Common myeloid progenitor, CD34-positive (primary cell): ENCODE measurements at regions not wholly inside any gene's neighbourhood (a gene's known extent, or its start where the extent isn't known, plus 50 kb on each side); places are given as distances from the start of the nearest gene placed in this dataset.

Experiments used
- CTCF ChIA-PET: fragments of 350-600 bp; sonication (Branson Sonifier 250); formaldehyde crosslinking; loops from one replicate; lab custom pipeline; 2021; ENCODE audit warnings: antibody characterized with exemption; lab: Charles Lee
- POLR2A ChIA-PET: fragments of 350-600 bp; sonication (Branson Sonifier 250); formaldehyde crosslinking; loops from one replicate; lab custom pipeline; 2021; ENCODE audit warnings: antibody characterized with exemption; lab: Charles Lee
- DNase-seq, 3 donors: peaks; one replicate each; pipeline versions ENCODE4 v3.0.0 to v3.0.0-alpha.2; 2013
- H3K27ac ChIP-seq, 2 experiments: 1 replicate in 1 of 2; 2 replicates in 1 of 2; pipeline ENCODE4 v1.7.0; 2013; ENCODE audit warnings: inconsistent platforms in 2 of 2, low read length in 2 of 2, mild to moderate bottlenecking in 2 of 2, low read depth in 1 of 2, moderate library complexity in 1 of 2; ENCODE audit not compliant: severe bottlenecking in 2 of 2, insufficient read depth in 1 of 2, poor library complexity in 1 of 2
- H3K27me3 ChIP-seq, 5 experiments: replicated peaks in 2 of 5; 1 replicate in 3 of 5; 2 replicates in 2 of 5; pipeline versions ENCODE4 v1.6.1 to v1.7.0; 2013; ENCODE audit warnings: low read length in 4 of 5, mild to moderate bottlenecking in 2 of 5, moderate library complexity in 2 of 5, inconsistent platforms in 1 of 5; ENCODE audit not compliant: insufficient read depth in 5 of 5, control insufficient read depth in 4 of 5
- H3K36me3 ChIP-seq, 4 experiments: 1 replicate in 2 of 4; 2 replicates in 2 of 4; pipeline versions ENCODE4 v1.6.1 to v1.7.0; 2013; ENCODE audit warnings: low read length in 3 of 4, control low read depth in 1 of 4, mild to moderate bottlenecking in 1 of 4; ENCODE audit not compliant: control insufficient read depth in 4 of 4, insufficient read depth in 4 of 4
- H3K4me1 ChIP-seq, 4 experiments: 1 replicate in 3 of 4; 2 replicates in 1 of 4; pipeline versions ENCODE4 v1.6.1 to v1.7.1; 2013; ENCODE audit warnings: low read length in 3 of 4, mild to moderate bottlenecking in 3 of 4, control low read depth in 1 of 4, inconsistent platforms in 1 of 4, moderate library complexity in 1 of 4; ENCODE audit not compliant: control insufficient read depth in 4 of 4, insufficient read depth in 4 of 4; ENCODE audit errors: control extremely low read depth in 1 of 4
- H3K4me3 ChIP-seq, 7 experiments: 1 replicate in 4 of 7; 2 replicates in 3 of 7; pipeline versions ENCODE4 v1.5.1 to v1.7.0; 2013; ENCODE audit warnings: mild to moderate bottlenecking in 7 of 7, low read length in 6 of 7, moderate library complexity in 6 of 7, inconsistent platforms in 2 of 7, low read depth in 2 of 7, control low read depth in 1 of 7; ENCODE audit not compliant: insufficient read depth in 4 of 7, control insufficient read depth in 1 of 7; ENCODE audit errors: extremely low read depth in 1 of 7
- H3K9me3 ChIP-seq, 5 experiments: 1 replicate in 4 of 5; 2 replicates in 1 of 5; pipeline versions ENCODE4 v1.6.1 to v1.7.1; 2013; ENCODE audit warnings: low read length in 4 of 5, mild to moderate bottlenecking in 2 of 5, inconsistent platforms in 1 of 5, low read depth in 1 of 5, moderate library complexity in 1 of 5; ENCODE audit not compliant: control insufficient read depth in 4 of 5, insufficient read depth in 2 of 5; ENCODE audit errors: control extremely low read depth in 1 of 5
- WGBS: methylation state at CpG from one replicate; pipeline ENCODE4 v1.1.5; 2013; ENCODE audit not compliant: insufficient coverage; 5-methylcytosine and 5-hydroxymethylcytosine counted together

GRCh38 chr19:30640252-30640965 is 268.2 kb downstream of the ZNF536 start:
- WGBS, result 93% methylated on average over 5 of the region's 8 CpGs
- Histone ChIP-seq H3K27ac (no peak overlapping the region), H3K27me3 (peaks cover 0 to 17% (median 5%) of the 10 kb centered on the region in 5 experiments), H3K4me1 (no peaks in the 10 kb centered on the region), H3K4me3 (no peak overlapping the region), H3K9me3 (peaks cover 0 to 7% (median 0%) of the 10 kb centered on the region in 5 experiments), H3K36me3 (no peaks in the 10 kb centered on the region)
- ChIA-PET POLR2A (no interaction called here), CTCF (no interaction called here)
- DNase-seq, result no peak

- Histone ChIP-seq H3K27me3 (peaks cover 0 to 17% (median 7%) of the 10 kb centered on the region in 5 experiments), H3K27ac (no peak overlapping the region), H3K36me3 (no peaks in the 10 kb centered on the region), H3K4me3 (no peak overlapping the region), H3K4me1 (no peaks in the 10 kb centered on the region), H3K9me3 (peaks cover 0 to 7% (median 0%) of the 10 kb centered on the region in 5 experiments)
- no peak for DNase-seq
- 95% methylated on average over 2 of the region's 4 CpGs for WGBS
- POLR2A ChIA-PET, result no interaction called here
- CTCF ChIA-PET, result interaction anchor here (1.3 kb wide), 1 partner anchor 11 kb away, joined by 3 read pairs; no protein-coding TSS in a partner anchor
Observed at GRCh38 chr19:30638889-30639288, 266.7 kb downstream of the ZNF536 start.

- ChIA-PET CTCF (no interaction called here), POLR2A (no interaction called here)
- H3K27ac ChIP-seq, result no peak overlapping the region
- 100% methylated on average over 1 of the region's 2 CpGs for WGBS
- peaks cover 0 to 7% (median 0%) of the 10 kb centered on the region in 5 experiments for H3K9me3 ChIP-seq
- H3K36me3 ChIP-seq, result no peaks in the 10 kb centered on the region
- H3K27me3 ChIP-seq, result peaks cover 0 to 15% (median 7%) of the 10 kb centered on the region in 5 experiments
- no peaks in the 10 kb centered on the region for H3K4me1 ChIP-seq
- H3K4me3 ChIP-seq, result no peak overlapping the region
- DNase-seq, result no peak
Observed at GRCh38 chr19:30637926-30638325, 265.7 kb downstream of the ZNF536 start.

GRCh38 chr19:30634996-30635975 is 263.1 kb downstream of the ZNF536 start:
- peaks cover 0 to 7% (median 0%) of the 10 kb centered on the region in 5 experiments for H3K9me3 ChIP-seq
- H3K4me1 ChIP-seq, result no peaks in the 10 kb centered on the region
- no peak overlapping the region for H3K4me3 ChIP-seq
- POLR2A ChIA-PET, result interaction anchor here (0.6 kb wide), 1 partner anchor 108 kb away, joined by 3 read pairs; no protein-coding TSS in a partner anchor
- DNase-seq, result no peak
- no peaks in the 10 kb centered on the region for H3K36me3 ChIP-seq
- 97% methylated on average over 12 of the region's 20 CpGs for WGBS
- no peak overlapping the region for H3K27ac ChIP-seq
- peaks cover 0 to 8% (median 4%) of the 10 kb centered on the region in 5 experiments for H3K27me3 ChIP-seq
- CTCF ChIA-PET, result no interaction called here

GRCh38 chr19:30634131-30634830 is 262.1 kb downstream of the ZNF536 start:
- POLR2A ChIA-PET, result no interaction called here
- H3K4me3 ChIP-seq, result no peak overlapping the region
- H3K36me3 ChIP-seq, result no peaks in the 10 kb centered on the region
- DNase-seq, result no peak
- peaks cover 0 to 7% (median 0%) of the 10 kb centered on the region in 5 experiments for H3K9me3 ChIP-seq
- no peaks in the 10 kb centered on the region for H3K4me1 ChIP-seq
- 94% methylated on average over 12 of the region's 19 CpGs for WGBS
- H3K27me3 ChIP-seq, result peaks cover 0 to 8% (median 2%) of the 10 kb centered on the region in 5 experiments
- CTCF ChIA-PET, result no interaction called here
- H3K27ac ChIP-seq, result no peak overlapping the region

GRCh38 chr19:30631033-30631370 is 258.8 kb downstream of the ZNF536 start:
- 83% methylated on average over 12 of the region's 12 CpGs for WGBS
- Histone ChIP-seq H3K4me3 (no peak overlapping the region), H3K9me3 (no peaks in the 10 kb centered on the region), H3K27me3 (peaks cover 0 to 7% (median 0%) of the 10 kb centered on the region in 5 experiments), H3K4me1 (no peaks in the 10 kb centered on the region), H3K36me3 (no peaks in the 10 kb centered on the region), H3K27ac (no peak overlapping the region)
- POLR2A ChIA-PET, result no interaction called here
- CTCF ChIA-PET, result no interaction called here
- DNase-seq, result no peak
